GF-D8 (cell line): ENCODE measurements at regions not wholly inside any gene's neighbourhood (a gene's known extent, or its start where the extent isn't known, plus 50 kb on each side); places are given as distances from the start of the nearest gene placed in this dataset.
"Not testable (repeated sequence)": the region's sequence is repeated elsewhere in the genome, so short reads cannot be mapped to it uniquely, and the experiment has no call there.

Experiments used
- DNase-seq: peaks from one replicate; lab custom pipeline; 2025; lab: John Stamatoyannopoulos, UW

- no peak for DNase-seq
These were observed 509.2 kb downstream of the CDH10 start for GRCh38 chr5:24135536-24135935.

GRCh38 chr5:24141046-24141445 lies 503.7 kb downstream of the CDH10 start:
- DNase-seq: no peak

- no peak for DNase-seq
These were observed 502.4 kb downstream of the CDH10 start for GRCh38 chr5:24142341-24142740.

- no peak for DNase-seq
These were observed 499.0 kb downstream of the CDH10 start for GRCh38 chr5:24145806-24146205.

GRCh38 chr5:24161559-24161958 lies 483.2 kb downstream of the CDH10 start:
- DNase-seq: no peak

GRCh38 chr5:24162343-24162742 lies 482.4 kb downstream of the CDH10 start:
- no peak for DNase-seq

- DNase-seq: no peak
These were observed 481.7 kb downstream of the CDH10 start for GRCh38 chr5:24163091-24163490.

- DNase-seq: no peak
These were observed 477.0 kb downstream of the CDH10 start for GRCh38 chr5:24167806-24168205.

- no peak for DNase-seq
These were observed 474.8 kb downstream of the CDH10 start for GRCh38 chr5:24170026-24170425.

- DNase-seq: not testable (repeated sequence)
These were observed 473.8 kb downstream of the CDH10 start for GRCh38 chr5:24170930-24171329.

GRCh38 chr5:24177821-24178220 lies 467.0 kb downstream of the CDH10 start:
- no peak for DNase-seq

GRCh38 chr5:24183981-24184380 lies 460.8 kb downstream of the CDH10 start:
- DNase-seq: no peak

GRCh38 chr5:24188216-24188925 lies 456.4 kb downstream of the CDH10 start:
- DNase-seq: no peak

- no peak for DNase-seq
These were observed 448.0 kb downstream of the CDH10 start for GRCh38 chr5:24196789-24197188.

- no peak for DNase-seq
These were observed 436.1 kb downstream of the CDH10 start for GRCh38 chr5:24208686-24209106.

GRCh38 chr5:24215114-24215513 lies 429.7 kb downstream of the CDH10 start:
- DNase-seq: no peak

GRCh38 chr5:24222876-24223275 lies 421.9 kb downstream of the CDH10 start:
- DNase-seq: no peak

- no peak for DNase-seq
These were observed 419.7 kb downstream of the CDH10 start for GRCh38 chr5:24225051-24225450.

GRCh38 chr5:24226479-24226878 lies 418.3 kb downstream of the CDH10 start:
- DNase-seq: no peak

GRCh38 chr5:24227881-24228280 lies 416.9 kb downstream of the CDH10 start:
- DNase-seq: not testable (repeated sequence)

GRCh38 chr5:24232041-24232440 lies 412.7 kb downstream of the CDH10 start:
- no peak for DNase-seq

GRCh38 chr5:24232929-24233498 lies 411.8 kb downstream of the CDH10 start:
- DNase-seq: no peak

GRCh38 chr5:24235946-24236345 lies 408.8 kb downstream of the CDH10 start:
- no peak for DNase-seq

- no peak for DNase-seq
These were observed 399.0 kb downstream of the CDH10 start for GRCh38 chr5:24245821-24246220.
